Omental fat pad (tissue), 3 donors: ENCODE measurements at regions not wholly inside any gene's neighbourhood (a gene's known extent, or its start where the extent isn't known, plus 50 kb on each side); places are given as distances from the start of the nearest gene placed in this dataset.

Experiments
- ATAC-seq: fragments of 150-250 bp; one replicate; pipeline ENCODE4 v1.9.1; 2016; ENCODE audit warnings: mild to moderate bottlenecking, moderate library complexity; ENCODE audit not compliant: low FRiP score
- DNase-seq: peaks from one replicate; pipeline ENCODE4 v3.0.0-alpha.2; 2019; ENCODE audit warnings: low spot score
- CTCF ChIP-seq, 3 donors: fragments of 450-650 bp; IDR thresholded peaks; one replicate each; pipeline ENCODE4 v1.5.1; 2016 to 2017; ENCODE audit warnings: antibody characterized with exemption in 3 of 3, mild to moderate bottlenecking in 3 of 3, moderate library complexity in 2 of 3

GRCh38 chr15:96924570-96924969, 594.1 kb downstream of the NR2F2 start:
- ATAC-seq (no peak), DNase-seq (no peak)
- no peak for TF ChIP-seq CTCF (IDR thresholded peaks at IDR 0.05)

DNA sequence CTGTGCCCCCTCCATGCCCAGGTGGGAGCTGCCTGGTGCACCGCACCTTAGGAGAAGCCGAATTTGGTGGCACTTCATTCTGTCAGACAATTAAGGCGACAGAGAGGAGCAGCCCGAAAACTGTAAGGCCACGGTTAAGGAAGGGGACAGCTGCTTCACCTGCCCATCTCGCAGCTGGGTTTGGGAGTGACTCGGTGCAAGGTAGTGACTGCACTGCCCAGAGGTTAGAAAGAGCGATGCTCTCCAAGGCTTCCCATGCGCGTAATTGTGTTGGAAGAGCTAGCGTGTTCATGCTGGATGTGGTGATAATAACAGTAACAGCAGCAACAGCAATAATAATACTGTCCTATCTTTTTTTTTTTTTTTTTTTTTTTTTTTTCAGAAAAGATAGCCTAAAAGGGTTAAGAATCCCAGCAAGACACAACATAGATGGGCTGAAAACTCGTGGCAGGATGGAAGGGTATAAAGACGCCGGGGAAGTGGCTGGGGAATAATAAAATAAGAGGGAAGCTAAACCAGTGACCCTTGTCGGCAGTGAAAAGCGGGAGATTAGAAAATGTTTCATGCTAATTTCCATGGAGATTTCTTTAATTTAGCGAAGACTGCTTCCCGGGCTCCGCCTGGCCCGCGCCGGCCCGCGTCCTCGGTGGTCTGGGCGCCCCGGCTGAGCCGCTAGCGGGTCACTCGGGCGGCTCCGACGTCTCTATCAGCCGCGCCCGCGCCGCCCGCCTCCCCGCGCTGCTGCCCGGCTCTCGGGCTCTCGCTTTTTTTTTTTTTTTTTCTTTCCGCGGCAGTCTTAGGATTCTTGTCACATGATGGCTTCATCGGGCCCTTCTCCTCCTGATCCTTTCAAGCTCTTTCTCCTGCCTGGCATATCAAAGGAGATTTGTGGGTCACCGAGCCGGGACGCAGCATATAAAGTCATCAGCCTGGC, 617.1 kb downstream of the NR2F2 start:
- ATAC-seq, result no peak
- DNase-seq, result no peak
- no peak for TF ChIP-seq CTCF (IDR thresholded peaks at IDR 0.05)

DNA sequence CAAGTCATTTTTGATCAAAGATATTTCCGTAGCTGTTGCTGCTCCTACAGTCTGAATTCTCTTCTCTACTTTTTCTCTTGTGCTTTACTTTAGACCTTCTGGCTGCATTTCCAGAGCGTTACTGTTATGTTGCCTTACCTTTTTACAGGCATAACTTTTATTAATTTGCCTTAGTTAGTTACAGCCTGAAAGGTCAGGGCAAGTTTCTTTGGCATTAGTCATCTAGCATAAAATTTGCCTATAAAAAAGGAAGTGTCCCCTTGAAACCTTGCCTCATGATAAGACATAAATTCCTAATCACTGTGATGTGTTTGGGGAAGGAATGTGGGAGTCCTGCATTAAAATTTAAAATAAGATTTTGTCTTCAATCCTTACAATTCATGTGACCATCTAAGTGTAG, 618.5 kb downstream of the NR2F2 start:
- TF ChIP-seq CTCF (IDR thresholded peaks at IDR 0.05), result no peak
- ATAC-seq (no peak), DNase-seq (no peak)

GRCh38 chr15:96958721-96959120, 628.2 kb downstream of the NR2F2 start:
- DNase-seq, result no peak
- no peak for TF ChIP-seq CTCF (IDR thresholded peaks at IDR 0.05)
- no peak for ATAC-seq

DNA sequence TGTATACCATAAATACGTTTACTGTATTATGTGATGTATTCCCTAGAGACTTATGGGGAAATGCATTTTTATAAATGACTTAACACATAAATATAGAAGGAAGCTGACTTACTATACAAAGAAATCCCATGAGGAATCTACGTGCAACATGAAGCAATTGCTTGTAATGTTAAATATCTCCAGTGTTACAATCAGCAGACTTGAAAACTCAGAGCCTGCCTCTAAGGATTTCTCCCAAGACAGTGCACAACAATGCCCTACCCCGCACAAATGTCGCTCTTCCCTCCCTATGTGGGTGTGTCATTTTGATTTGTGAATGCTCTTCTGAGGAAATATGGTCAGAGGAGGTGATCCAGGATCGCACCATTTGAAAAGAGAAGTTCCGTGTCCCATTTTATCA, 629.0 kb downstream of the NR2F2 start:
- no peak for TF ChIP-seq CTCF (IDR thresholded peaks at IDR 0.05)
- ATAC-seq (no peak), DNase-seq (no peak)

- TF ChIP-seq CTCF (IDR thresholded peaks at IDR 0.05), result no peak
- DNase-seq, result no peak
- ATAC-seq, result no peak
Observed at GRCh38 chr15:96960711-96961480, 630.4 kb downstream of the NR2F2 start.
